OCI-LY7 (cell line): ENCODE measurements at regions not wholly inside any gene's neighbourhood (a gene's known extent, or its start where the extent isn't known, plus 50 kb on each side); places are given as distances from the start of the nearest gene placed in this dataset.

Experiments used
- BruUV-seq: library from RNA; stranded (reverse); fragments of 400-500 nt; replicated peaks from 2 replicates; lab custom pipeline; 2021; lab: Mats Ljungman, UMichigan
- CTCF ChIA-PET: fragments of 300-600 bp; sonication (Branson Sonifier 250); formaldehyde crosslinking; loops from one replicate; lab custom pipeline; 2022; ENCODE audit warnings: antibody characterized with exemption; ENCODE audit not compliant: unreplicated experiment; lab: Charles Lee
- POLR2A ChIA-PET: fragments of 300-600 bp; sonication (Branson Sonifier 250); formaldehyde crosslinking; loops from one replicate; lab custom pipeline; 2022; ENCODE audit warnings: antibody characterized with exemption; lab: Charles Lee
- DNase-seq: peaks from one replicate; pipeline ENCODE4 v3.0.0-alpha.2; 2015; ENCODE audit warnings: low spot score
- H2AFZ ChIP-seq: fragments of 200-600 bp; sonication (generic), shearing (Covaris generic); 2 replicates; pipeline ENCODE4 v1.6.1; 2014; ENCODE audit warnings: mild to moderate bottlenecking, antibody characterized with exemption, low read length, moderate library complexity
- H3K27ac ChIP-seq: fragments of 200-600 bp; sonication (generic); 2 replicates; pipeline ENCODE4 v1.5.1; 2014; ENCODE audit warnings: mixed run types, low read depth, mild to moderate bottlenecking, moderate library complexity, low read length, inconsistent platforms; ENCODE audit not compliant: poor library complexity, severe bottlenecking
- H3K36me3 ChIP-seq: fragments of 200-600 bp; sonication (generic); 2 replicates; pipeline ENCODE4 v1.6.1; 2014; ENCODE audit warnings: mild to moderate bottlenecking, antibody characterized with exemption, low read length, moderate library complexity, mixed read lengths; ENCODE audit not compliant: insufficient read depth
- H3K4me1 ChIP-seq: fragments of 200-600 bp; sonication (generic); 2 replicates; pipeline ENCODE4 v1.5.1; 2014; ENCODE audit warnings: mild to moderate bottlenecking, low read length; ENCODE audit not compliant: insufficient read depth, poor library complexity, severe bottlenecking
- H3K4me2 ChIP-seq: fragments of 200-600 bp; sonication (generic); 2 replicates; pipeline ENCODE4 v1.6.1; 2014; ENCODE audit warnings: mild to moderate bottlenecking, low read length
- H3K4me3 ChIP-seq: fragments of 200-600 bp; sonication (generic); 2 replicates; pipeline ENCODE4 v1.5.1; 2014; ENCODE audit warnings: mild to moderate bottlenecking, low read depth, low read length; ENCODE audit not compliant: poor library complexity, severe bottlenecking
- H3K79me2 ChIP-seq: fragments of 200-600 bp; sonication (generic); 2 replicates; pipeline ENCODE4 v1.6.1; 2016; ENCODE audit warnings: low read depth, mild to moderate bottlenecking, low read length, moderate library complexity, mixed read lengths; ENCODE audit not compliant: insufficient read depth
- H3K9me2 ChIP-seq: fragments of 200-600 bp; sonication (generic); 2 replicates; pipeline ENCODE4 v1.6.1; 2016; ENCODE audit warnings: mild to moderate bottlenecking, low read length, mixed read lengths; ENCODE audit not compliant: insufficient read depth
- H3K9me3 ChIP-seq: fragments of 200-600 bp; sonication (generic); 2 replicates; pipeline ENCODE4 v1.6.1; 2014; ENCODE audit warnings: mild to moderate bottlenecking, mixed run types, low read length, mixed read lengths
- H4K20me1 ChIP-seq: fragments of 200-600 bp; sonication (generic); 2 replicates; pipeline ENCODE4 v1.6.1; 2014; ENCODE audit warnings: mild to moderate bottlenecking, antibody characterized with exemption, low read length, moderate library complexity, mixed read lengths; ENCODE audit not compliant: insufficient read depth
- EZH2phosphoT487 ChIP-seq: fragments of 200-600 bp; sonication (generic); IDR thresholded peaks from 2 replicates; pipeline ENCODE4 v1.6.1; 2018; ENCODE audit warnings: low read depth, borderline replicate concordance, mild to moderate bottlenecking, mixed run types, antibody characterized with exemption, low read length, moderate library complexity, mixed read lengths
- intact Hi-C: fragments of 100-400 bp; cut with micrococcal nuclease; formaldehyde crosslinking; loops from one replicate; pipeline ENCODE4 v1.10.0; 2022; ENCODE audit not compliant: unreplicated experiment
- TF ChIP-seq, protein P1 (sequence below): fragments of 200-600 bp; sonication (generic); conservative IDR thresholded peaks from 2 replicates; pipeline ENCODE4 v1.5.1; 2014; ENCODE audit warnings: mild to moderate bottlenecking, antibody characterized with exemption, low read length, moderate library complexity, mixed read lengths

DNA sequence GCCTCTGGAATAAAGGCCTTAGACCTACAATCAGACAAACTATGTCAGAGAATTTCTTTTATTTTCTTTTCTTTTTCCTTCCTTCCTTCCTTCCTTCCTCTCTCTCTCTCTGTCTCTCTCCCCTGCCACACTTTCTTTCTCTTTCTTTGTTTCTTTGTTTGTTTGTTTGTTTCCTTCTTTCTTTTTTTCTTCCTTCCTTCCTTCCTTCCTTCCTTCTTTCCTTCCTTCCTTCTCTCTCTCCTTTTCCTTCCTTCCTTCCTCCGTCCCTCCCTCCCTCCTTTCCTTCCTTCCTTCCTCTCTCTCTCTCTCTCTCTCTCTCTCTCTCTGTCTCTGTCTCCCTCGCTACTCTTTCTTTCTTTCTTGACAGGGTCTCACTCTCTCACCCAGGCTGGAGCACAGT is 242.6 kb downstream of the GATA3 start:
- Histone ChIP-seq H3K27ac (no peak overlapping the region), H4K20me1 (no peaks in the 10 kb centered on the region), H2AFZ (no peak overlapping the region), H3K4me1 (no peaks in the 10 kb centered on the region), H3K4me3 (no peak overlapping the region), H3K9me2 (no peaks in the 10 kb centered on the region), H3K4me2 (no peak overlapping the region), H3K36me3 (no peaks in the 10 kb centered on the region), H3K9me3 (no peaks in the 10 kb centered on the region), H3K79me2 (no peaks in the 10 kb centered on the region)
- intact Hi-C loops, result no loop called here
- DNase-seq, result no peak
- ChIA-PET CTCF (no interaction called here), POLR2A (no interaction called here)
- no peak for TF ChIP-seq EZH2phosphoT487
- TF ChIP-seq, protein P1, sequence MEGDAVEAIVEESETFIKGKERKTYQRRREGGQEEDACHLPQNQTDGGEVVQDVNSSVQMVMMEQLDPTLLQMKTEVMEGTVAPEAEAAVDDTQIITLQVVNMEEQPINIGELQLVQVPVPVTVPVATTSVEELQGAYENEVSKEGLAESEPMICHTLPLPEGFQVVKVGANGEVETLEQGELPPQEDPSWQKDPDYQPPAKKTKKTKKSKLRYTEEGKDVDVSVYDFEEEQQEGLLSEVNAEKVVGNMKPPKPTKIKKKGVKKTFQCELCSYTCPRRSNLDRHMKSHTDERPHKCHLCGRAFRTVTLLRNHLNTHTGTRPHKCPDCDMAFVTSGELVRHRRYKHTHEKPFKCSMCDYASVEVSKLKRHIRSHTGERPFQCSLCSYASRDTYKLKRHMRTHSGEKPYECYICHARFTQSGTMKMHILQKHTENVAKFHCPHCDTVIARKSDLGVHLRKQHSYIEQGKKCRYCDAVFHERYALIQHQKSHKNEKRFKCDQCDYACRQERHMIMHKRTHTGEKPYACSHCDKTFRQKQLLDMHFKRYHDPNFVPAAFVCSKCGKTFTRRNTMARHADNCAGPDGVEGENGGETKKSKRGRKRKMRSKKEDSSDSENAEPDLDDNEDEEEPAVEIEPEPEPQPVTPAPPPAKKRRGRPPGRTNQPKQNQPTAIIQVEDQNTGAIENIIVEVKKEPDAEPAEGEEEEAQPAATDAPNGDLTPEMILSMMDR, result no peak
- BruUV-seq, result no TSS peak

DNA sequence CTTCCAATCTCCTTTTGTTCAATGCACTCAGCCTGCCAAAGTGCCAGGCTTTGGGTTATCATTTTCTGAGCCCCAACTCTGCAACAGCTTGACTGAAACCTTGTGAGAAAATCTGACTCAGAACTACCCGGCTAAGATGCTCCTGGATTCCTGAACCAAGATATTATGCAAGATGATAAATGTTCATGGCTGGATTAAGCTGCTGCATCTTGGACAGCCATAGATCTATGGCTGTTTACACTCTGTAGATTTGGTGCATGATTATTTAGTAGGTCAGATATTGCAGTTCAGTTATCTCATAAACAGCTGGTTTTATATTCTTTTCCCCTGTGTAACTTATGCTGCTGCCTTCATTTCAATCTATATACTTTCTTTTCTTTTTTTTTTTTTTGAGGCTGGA is 243.5 kb downstream of the GATA3 start:
- Histone ChIP-seq H3K36me3 (no peaks in the 10 kb centered on the region), H3K9me2 (no peaks in the 10 kb centered on the region), H3K79me2 (no peaks in the 10 kb centered on the region), H3K4me1 (no peaks in the 10 kb centered on the region), H3K4me2 (no peak overlapping the region), H4K20me1 (no peaks in the 10 kb centered on the region), H3K4me3 (no peak overlapping the region), H3K9me3 (no peaks in the 10 kb centered on the region), H3K27ac (no peak overlapping the region), H2AFZ (no peak overlapping the region)
- intact Hi-C loops, result no loop called here
- BruUV-seq, result no TSS peak
- no peak for DNase-seq
- CTCF ChIA-PET, result no interaction called here
- TF ChIP-seq, protein P1, result no peak
- TF ChIP-seq EZH2phosphoT487, result no peak
- POLR2A ChIA-PET, result no interaction called here

DNA sequence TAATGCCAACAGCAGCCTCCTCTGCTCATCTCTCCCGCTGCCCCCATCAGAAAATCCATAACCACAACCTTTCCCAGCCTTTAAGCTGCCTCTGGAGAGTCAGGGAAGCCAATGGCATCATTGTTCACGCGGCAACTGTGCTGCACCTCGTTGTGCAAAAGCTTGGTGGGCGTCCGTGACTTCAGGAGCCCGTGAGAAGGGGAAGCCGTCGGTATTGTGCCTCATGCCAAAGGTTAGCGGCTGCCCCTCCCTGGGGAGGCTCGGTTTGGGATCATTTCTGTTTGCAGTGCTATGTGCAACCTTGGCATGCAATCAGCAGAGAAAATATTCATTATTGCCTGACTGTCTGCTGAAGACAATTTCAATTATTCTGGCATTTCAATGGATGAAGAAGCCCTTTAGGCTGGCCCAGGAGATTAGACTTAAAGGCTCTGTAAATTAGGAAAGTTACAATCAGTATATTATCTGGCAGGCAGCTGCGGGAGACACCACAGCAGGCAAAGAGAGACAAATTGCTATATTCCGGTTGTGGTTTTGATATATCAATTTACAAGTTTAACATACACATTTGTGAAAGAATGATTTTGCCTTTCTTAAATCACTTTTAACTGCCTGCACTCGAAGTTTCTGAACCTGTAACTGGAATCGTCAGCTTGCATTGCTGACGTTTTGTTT is 244.5 kb downstream of the GATA3 start:
- no peak for DNase-seq
- intact Hi-C loops, result no loop called here
- Histone ChIP-seq H4K20me1 (no peaks in the 10 kb centered on the region), H3K79me2 (no peaks in the 10 kb centered on the region), H3K4me1 (no peaks in the 10 kb centered on the region), H3K4me2 (no peak overlapping the region), H3K4me3 (no peak overlapping the region), H3K27ac (no peak overlapping the region), H2AFZ (no peak overlapping the region), H3K36me3 (no peaks in the 10 kb centered on the region), H3K9me3 (no peaks in the 10 kb centered on the region), H3K9me2 (no peaks in the 10 kb centered on the region)
- BruUV-seq, result no TSS peak
- no peak for TF ChIP-seq EZH2phosphoT487
- TF ChIP-seq, protein P1, result no peak
- CTCF ChIA-PET, result no interaction called here
- POLR2A ChIA-PET, result interaction anchor here (1.0 kb wide), 1 partner anchor 9 kb away, joined by 3 read pairs; no protein-coding TSS in a partner anchor
